HG03139 (cell line): ENCODE measurements at regions not wholly inside any gene's neighbourhood (a gene's known extent, or its start where the extent isn't known, plus 50 kb on each side); places are given as distances from the start of the nearest gene placed in this dataset.
"Not testable (repeated sequence)": the region's sequence is repeated elsewhere in the genome, so short reads cannot be mapped to it uniquely, and the experiment has no call there.

Experiments used
- ATAC-seq: cut with Tn5 transposase; IDR thresholded peaks from one replicate; pipeline ENCODE4 v1.9.1; 2021; ENCODE audit not compliant: unreplicated experiment

DNA sequence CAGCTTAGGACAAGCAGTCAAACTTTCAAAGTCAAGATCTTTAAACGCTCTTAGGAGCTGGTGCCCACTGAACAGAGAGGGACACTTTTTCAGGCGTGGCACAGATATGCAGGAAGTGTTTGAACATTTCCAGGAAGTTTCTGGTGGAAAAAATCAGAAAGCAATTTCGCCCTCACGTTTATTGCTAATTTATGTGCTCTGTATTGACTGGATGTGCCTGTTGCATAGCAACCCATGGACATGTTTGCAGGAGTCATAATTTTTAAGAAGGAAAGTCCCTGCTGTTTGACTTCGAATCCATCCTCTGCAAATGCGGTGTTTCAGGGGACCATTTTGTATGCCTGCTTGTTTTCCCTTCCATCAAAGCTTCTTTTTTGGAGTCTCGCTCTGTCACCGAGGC, 239.9 kb upstream of the IRF2BP2 start:
- no peak for ATAC-seq

GRCh38 chr1:234848972-234849649, 239.1 kb upstream of the IRF2BP2 start:
- ATAC-seq: no peak

DNA sequence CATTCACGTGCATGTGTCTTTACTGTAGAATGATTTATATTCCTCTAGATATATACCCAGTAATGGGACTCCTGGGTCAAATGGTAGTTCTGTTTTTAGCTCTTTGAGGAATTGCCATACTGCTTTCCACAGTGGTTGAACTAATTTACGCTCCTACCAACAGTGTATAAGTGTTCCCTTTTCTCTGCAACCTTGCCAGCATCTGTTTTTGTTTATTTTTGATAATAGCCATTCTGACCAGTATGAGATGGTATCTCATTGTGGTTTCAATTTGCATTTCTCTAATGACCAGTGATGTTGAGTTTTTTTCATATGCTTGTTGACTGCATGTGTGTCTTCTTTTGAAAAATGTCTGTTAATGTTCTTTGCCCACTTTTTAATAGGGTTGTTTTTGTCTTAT, 236.8 kb upstream of the IRF2BP2 start:
- not testable (repeated sequence) for ATAC-seq

DNA sequence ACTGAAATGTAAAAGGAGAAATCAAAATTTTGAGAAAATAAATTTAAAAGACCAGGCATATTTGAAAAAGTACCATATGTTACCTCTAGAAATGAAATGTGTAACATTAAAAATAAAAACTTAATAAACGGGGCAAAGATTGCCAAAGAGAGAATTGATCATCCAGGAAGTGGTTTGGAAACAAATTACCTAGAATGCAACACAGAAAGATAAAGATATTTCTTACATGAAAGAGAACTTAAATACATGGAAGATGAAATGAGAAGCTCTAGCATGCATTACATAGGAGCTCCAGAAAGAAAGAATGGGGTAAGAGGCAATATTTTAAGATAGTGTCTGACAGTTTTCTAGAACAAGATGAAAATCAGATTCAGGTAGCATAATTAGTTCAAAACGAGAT, 235.9 kb upstream of the IRF2BP2 start:
- ATAC-seq: no peak

DNA sequence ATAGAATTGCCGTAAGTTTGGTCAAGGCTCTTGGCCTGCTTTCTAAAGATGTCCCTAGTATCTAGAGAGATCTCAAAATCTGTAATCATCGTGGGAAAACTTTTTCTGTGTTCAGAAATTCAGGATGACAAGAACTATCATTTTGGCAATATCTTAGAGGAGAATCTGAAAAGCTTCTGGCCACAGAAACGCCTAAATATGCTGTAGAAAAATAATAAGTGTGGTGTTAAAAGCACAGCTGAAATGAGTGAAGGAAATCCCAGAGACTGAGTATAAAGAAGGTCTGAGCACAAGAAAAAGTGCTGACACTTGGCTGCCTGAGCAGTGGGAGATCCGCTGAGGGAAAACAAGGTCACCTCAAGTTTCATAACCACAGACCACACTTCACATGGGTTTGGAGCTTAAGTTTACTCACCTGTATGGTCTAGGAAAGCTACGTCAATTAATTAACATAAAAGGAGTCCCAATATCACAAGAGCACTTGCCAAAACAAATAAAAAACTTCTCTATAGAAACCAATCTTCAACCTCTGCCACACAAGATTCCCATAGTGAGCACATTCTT, 235.2 kb upstream of the IRF2BP2 start:
- no peak for ATAC-seq

GRCh38 chr1:234844479-234845031, 234.6 kb upstream of the IRF2BP2 start:
- ATAC-seq: no peak

DNA sequence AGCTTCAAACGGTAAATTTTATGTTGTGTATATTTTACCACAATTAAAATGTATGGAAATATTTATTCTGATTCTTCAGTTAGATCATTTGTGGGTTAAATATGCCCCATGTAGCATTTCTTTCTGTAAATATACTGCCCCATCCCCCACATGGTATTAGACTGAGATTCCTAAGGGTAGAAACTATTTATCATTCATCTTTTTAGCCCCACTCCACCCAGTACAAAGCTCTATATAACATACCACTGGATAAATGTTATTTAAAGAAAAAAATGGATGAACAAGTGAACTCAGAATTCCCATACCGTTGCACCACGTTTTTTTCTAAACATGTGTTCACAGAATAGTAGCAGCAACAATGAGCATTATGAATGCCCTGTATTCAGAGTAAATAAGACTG, 234.0 kb upstream of the IRF2BP2 start:
- ATAC-seq: no peak

DNA sequence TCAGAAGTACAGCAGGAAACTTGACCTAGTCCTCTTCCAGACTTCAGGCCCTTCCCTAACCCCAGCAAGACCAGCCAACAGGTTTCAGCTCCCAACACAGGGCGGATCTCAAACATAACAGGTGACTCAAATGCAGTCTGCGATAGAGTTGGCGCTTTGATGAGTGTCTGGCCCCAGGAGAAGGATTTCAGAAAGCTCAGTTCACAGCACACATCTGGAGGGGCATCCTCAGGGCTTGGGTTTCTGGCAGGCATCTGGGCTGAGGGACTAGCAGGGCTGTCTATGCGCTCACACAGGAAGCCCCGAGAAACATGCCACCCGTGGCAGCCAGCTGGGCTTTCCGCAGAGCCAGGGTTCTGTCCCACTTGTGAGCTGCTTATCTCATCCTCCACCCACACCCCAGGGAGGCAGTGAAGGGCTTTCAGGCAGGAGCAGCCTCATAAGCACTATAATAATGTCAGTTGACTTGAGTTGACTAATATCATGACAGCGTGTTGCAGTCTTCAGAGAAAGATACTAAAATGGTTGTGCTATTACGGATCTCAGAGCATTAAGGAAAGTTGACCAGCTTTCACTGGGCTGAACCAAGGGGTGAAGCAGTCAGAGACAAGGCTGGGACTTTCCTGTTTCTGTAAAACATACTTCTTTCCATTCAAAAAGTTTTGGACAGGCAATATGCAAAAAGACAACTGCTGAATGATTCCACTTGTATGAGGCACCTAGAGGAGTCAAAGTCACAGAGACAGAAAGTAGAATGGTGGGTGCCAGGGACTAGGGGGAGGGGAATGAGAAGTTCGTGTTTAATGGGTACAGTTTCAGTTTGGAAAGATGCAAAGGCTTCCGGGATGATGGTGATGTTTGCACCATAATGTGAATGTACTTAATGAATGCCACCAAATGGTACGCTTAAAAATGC, 233.0 kb upstream of the IRF2BP2 start:
- ATAC-seq: peak; percentile 59

DNA sequence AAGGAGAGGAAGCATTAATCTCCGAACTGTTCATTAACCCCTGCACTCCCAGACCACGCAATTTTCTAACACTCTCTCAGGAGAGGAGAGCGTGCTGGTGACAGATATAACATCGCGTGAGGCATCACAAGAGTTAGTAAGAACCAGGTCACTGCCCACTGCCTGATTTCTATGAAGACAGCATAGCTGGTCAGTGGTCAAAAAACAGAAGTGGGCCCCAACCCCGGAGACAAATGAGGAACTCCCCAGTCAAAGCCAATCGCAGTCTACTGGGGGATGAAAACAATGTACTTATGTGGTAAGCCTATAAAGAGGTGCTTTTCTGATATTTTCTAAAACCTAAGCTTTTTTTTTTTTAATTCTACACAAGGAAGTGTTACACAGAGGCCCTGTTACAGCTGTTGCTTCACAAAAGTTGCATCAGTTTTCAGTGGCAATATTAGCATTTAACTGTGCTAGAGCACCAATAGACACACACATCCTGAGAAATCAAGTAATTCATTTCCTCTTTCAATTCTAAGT, 231.8 kb upstream of the IRF2BP2 start:
- ATAC-seq: no peak

- ATAC-seq: no peak
These were observed 231.3 kb upstream of the IRF2BP2 start for GRCh38 chr1:234841281-234841680.

DNA sequence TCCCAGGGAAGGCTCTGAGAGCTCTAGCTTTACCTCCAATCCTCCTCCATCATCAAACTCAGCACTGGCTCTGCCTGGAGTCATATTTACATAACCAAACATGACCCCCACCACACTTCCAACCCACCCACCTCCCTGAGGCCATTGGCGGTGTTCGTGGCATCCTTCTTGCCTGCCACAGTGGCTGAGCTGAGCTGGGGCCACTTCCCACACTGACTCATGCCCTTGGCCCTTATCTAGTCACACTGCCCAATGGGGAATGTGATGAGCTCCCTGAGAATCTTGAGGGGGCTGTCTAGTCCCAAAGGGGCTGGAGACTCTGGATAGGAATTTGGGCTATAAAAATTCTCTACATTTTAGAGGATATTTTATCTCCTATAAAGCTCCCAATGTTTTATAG, 230.9 kb upstream of the IRF2BP2 start:
- no peak for ATAC-seq

DNA sequence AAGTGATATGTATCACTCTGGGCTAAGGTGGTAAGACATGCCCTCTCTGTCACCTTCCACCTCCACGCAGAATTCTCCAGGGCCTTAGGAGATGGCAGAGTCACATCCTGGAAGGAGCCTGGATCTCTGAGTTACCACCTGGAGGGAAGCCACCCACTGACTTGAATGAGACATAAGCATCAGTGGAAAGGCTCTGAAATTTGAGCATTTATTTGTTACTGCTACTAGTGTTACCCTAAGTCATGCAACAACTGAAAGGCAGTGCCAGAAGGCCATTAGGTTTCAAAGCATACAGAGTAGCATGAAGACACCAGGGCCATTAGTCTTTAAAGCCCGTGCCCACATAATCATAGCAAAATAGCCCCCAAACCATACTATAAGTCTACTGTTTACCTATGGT, 230.3 kb upstream of the IRF2BP2 start:
- no peak for ATAC-seq

DNA sequence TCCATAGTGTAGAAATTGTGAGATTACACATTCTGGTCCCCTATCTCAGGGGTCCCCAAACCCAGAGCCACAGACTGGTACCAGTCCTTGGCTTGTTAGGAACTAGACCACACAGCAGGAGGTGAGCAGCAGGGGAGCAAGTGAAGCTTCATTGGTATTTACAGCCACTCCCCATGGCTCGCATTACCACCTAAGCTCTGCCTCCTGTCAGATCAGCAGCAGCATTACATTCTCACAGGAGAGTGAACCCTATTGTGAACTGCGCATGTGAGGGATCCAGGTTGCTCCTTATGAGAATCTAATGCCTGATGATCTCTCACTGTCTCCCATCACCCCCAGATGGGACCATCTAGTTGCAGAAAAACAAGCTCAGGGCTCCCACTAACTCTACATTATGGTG, 229.7 kb upstream of the IRF2BP2 start:
- no peak for ATAC-seq

- ATAC-seq: no peak
These were observed 228.8 kb upstream of the IRF2BP2 start for GRCh38 chr1:234838820-234839219.

GRCh38 chr1:234838182-234838581, 228.2 kb upstream of the IRF2BP2 start:
- no peak for ATAC-seq

- ATAC-seq: no peak
These were observed 227.7 kb upstream of the IRF2BP2 start for GRCh38 chr1:234837713-234838112.

GRCh38 chr1:234836776-234837357, 226.9 kb upstream of the IRF2BP2 start:
- no peak for ATAC-seq

GRCh38 chr1:234836045-234836681, 226.2 kb upstream of the IRF2BP2 start:
- ATAC-seq: no peak

DNA sequence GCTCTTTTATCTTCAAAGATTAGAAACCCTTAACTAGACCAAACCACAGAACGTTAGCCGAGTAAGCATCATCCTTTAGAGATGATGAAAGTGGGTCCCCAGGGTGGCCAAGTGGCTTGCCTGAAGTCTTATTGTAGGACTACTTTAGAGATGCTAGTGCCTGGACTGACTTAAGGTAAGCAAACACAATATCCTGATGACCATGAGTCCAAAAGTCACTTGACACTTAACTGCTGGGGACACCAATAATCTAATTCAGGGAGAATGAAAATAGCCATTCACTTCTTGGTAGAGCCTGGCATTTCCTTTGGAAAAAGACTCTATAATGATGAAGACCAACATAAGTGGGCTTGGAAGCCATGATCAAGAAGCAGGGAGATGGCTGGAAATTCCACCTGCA, 225.3 kb upstream of the IRF2BP2 start:
- no peak for ATAC-seq

- ATAC-seq: no peak
These were observed 223.7 kb upstream of the IRF2BP2 start for GRCh38 chr1:234833646-234834045.

- ATAC-seq: no peak
These were observed 223.1 kb upstream of the IRF2BP2 start for GRCh38 chr1:234833118-234833517.
